HG02610 (cell line): ENCODE measurements at regions not wholly inside any gene's neighbourhood (a gene's known extent, or its start where the extent isn't known, plus 50 kb on each side); places are given as distances from the start of the nearest gene placed in this dataset.
"Not testable (repeated sequence)": the region's sequence is repeated elsewhere in the genome, so short reads cannot be mapped to it uniquely, and the experiment has no call there.

Experiments
- ATAC-seq: cut with Tn5 transposase; IDR thresholded peaks from one replicate; pipeline ENCODE4 v1.9.1; 2021; ENCODE audit warnings: mild to moderate bottlenecking, moderate library complexity; ENCODE audit not compliant: unreplicated experiment

DNA sequence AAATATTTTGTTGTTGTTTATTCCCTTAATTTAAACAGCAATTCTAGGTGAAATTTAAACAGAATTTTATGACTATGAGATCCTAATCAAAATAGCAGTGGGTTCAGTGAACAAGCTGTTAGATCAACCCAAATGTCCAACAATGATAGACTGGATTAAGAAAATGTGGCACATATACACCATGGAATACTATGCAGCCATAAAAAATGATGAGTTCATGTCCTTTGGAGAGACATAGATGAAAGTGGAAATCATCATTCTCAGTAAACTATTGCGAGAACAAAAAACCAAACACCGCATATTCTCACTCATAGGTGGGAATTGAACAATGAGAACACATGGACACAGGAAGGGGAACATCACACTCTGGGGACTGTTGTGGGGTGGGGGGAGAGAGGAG is 407.3 kb upstream of the ADAMTSL1 start:
- not testable (repeated sequence) for ATAC-seq

DNA sequence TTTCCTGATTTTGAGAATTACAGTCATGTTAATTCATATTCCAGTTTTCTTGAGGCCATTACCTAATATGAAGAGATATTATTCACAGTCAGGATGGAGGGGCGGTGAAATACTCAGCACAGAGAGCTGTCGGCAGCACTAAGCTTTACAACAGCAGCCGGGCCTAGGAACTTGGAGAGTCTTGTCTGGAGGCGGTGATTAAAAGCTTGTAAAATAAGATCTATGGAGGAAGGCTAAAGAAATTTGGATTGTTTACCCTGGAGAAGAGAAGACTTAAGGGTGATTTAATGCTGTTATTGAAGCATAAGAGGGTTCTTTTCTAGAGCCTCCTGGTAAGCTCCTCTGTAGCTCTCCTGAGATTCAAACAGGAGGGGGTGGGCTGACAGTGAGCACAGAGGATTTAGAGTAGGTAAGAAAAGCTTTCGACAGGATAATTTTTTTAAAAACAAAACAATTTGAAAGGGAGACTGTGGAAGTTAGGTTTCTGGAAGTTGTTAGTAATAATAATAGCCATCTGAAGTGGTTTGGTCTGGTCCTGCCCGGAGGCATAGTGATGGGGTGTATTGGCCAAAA is 406.3 kb upstream of the ADAMTSL1 start:
- no peak for ATAC-seq

GRCh38 chr9:18068900-18069299 is 405.1 kb upstream of the ADAMTSL1 start:
- ATAC-seq = no peak

DNA sequence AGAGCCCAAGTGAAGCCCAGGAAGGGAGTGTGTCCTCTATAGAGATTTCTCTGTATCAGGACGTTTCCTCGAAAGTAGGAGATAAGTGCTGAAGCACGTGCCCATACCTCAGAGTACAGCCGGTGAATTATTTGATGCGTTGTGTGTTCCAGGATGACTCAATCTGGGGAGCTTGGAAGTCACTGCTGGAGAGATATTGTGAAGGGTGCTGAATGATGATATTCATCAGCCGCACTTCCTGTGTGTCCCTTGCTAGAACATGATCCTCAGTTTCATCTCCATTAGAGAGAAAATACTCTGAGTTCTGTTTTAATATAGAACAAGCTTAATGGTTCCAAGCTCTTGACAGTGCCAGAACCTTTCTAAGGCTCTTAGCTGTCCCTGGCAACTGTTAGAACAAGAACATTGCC is 402.3 kb upstream of the ADAMTSL1 start:
- no peak for ATAC-seq

DNA sequence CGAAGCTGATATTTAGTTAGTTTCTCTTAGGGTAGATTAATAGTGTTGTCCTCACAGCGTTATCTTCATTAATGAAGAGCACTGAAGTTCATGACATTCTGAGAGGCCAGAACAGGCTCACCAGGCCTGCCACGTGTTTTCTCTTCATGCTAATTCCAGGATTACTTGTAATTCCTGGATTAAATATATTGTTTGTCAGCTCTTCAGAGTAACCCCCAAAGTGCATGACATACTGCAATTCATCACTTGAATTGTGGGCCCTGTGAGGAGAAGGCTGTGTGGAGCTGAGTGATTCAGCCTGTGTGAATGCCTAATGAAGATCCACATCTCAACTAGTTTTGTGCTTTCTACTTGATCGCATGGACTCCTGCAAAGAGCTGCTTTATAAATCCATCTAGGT is 401.0 kb upstream of the ADAMTSL1 start:
- ATAC-seq = no peak

DNA sequence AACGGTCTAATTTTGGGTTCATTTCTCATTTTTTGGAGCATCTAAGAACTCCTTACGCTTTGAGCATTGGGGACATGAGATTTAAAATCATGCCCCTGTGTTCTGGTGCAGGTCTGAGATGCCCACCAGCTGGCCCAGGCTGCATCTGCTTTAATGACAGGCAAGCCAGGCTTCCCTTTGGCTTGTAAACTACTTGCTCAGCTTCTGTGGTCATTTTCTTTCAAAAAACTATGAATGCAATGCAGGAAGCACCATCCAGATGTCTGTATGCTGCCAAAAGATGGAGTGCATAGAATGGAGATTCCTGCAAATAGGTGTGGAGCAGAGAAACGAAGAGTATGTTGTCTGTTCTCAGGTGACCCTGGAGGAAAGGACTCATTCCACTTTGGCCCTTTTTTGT is 399.9 kb upstream of the ADAMTSL1 start:
- ATAC-seq = no peak

DNA sequence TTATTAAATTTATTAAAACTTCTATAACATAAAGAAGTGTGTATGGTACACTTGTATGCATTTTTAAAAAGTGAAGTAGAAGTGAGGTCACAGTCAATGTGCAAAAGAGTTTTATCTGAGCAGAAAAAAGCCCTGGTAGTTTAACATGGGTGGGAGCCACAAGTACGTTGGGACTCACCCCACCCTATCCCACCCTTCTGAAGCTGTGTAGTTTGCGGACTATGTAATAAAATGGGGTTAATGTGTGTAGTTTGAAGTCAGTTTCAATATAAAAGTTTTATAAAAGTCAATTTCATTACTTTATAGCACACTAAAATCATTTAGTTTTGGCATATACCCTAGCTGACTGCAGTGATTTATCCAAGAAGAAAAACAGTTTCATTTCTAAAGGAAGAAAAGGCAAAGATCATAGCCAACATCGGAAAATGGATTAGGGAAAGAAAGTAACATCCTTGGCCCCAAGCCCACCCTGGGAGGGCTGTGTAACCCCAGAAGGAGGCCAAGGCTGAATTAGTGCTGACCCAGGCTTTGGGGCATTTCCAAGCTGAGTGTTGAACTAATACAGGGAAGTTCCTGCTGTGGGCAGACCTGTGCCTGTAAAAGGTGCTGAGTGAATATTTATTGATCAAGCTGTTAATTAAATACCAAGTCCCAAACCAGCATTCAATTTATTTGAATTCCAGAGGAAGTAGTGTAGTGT is 398.6 kb upstream of the ADAMTSL1 start:
- no peak for ATAC-seq

GRCh38 chr9:18077941-18078678 is 395.8 kb upstream of the ADAMTSL1 start:
- ATAC-seq = no peak

DNA sequence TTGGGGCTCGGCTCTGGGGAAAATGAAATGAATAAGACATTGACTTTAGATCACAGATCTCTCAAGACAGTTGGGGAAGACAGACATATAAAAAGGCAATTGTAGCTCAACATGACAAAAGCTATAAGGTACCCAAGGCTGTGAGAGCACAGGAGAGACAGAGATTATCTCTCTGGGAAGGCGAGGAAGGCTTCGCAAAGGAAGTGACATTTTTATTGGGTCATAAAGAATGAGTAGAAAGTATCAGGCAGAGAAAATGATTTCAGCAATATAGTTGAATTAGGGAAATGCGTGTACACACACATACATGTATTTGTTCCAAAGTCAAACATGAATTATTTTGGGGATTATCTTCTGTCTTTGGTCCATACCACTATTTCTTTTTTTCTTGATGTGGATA is 381.8 kb upstream of the ADAMTSL1 start:
- ATAC-seq = no peak

- ATAC-seq = no peak
Measured at GRCh38 chr9:18106006-18106560, 367.9 kb upstream of the ADAMTSL1 start.

GRCh38 chr9:18109675-18110074 is 364.3 kb upstream of the ADAMTSL1 start:
- ATAC-seq = no peak

GRCh38 chr9:18111146-18111545 is 362.8 kb upstream of the ADAMTSL1 start:
- no peak for ATAC-seq

DNA sequence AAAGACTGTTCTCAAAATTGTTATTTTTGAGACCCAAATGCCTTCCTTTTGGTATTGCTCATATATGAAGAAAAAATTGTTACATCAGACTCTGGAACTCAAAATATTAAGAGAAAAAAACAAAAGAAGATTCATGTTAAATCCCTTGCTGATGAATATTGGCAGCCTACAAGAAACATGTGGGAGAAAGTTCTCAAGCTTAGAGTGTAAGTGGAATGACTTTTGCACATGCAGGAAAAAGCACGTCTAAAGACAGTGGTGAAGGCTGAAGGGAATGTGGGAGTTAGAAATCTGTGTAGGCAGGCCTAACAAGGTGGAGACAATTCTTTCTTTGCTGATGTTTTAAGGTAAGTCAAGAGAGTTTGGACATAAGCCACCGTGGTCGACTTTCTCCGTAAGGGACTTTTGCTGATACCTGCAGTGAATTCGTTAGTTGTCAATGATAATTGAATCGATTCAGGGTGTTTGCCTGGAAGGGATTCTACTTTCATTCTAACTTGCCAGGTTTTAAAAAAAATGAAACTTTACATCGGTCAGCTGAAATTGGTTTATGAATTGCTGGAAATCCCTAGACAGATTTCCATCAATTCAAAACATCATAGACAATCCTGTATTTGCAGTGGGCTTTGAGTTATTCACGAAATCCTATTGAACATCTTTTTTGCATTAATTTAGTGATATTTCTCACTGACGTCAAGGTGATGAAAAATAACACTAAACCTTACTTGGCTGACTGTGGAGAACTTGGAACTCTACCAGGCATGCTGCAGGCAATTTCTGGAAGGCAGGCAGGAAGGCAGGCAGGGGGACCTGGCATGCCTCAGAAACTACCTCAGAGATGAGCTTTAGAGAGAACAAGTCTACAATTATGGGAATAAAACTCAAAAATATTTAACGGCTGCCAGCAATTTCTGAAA is 359.1 kb upstream of the ADAMTSL1 start:
- ATAC-seq = no peak

DNA sequence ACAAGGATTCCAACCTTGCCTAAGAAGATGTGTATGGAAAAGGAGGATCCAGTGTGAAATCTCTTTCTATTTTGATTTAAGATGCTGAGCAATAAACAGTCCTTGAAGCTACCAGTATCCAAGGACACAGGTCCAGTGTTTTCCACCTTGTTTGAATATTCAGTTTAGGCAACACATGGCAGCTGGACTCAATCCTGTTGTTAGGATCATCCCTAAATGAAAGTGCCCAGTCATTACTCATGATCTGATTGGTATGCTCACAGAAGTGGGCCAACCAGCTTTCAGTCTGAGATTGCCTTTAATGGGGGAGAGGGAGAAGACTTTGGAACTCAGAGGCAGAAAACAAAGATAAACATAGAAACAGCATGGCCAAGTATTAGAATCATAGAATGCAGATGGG is 355.7 kb upstream of the ADAMTSL1 start:
- ATAC-seq = no peak

DNA sequence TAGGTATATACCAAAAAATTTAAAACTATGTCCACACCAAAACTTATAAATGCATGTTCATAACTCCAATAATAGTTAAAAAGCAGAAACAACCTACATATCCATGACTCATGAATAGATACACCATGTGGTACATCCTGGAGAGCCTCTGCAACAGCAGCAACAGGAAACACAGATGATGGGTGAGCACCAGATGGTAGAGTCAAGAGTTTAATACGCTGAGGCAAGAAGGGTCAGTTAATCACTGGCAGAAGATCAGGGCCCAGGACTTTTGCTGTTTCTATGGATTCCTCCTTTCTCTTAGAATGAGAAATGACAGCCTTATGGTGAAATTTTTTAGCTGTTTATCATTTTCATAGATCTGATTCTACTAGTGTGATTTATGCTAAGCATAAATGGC is 351.8 kb upstream of the ADAMTSL1 start:
- ATAC-seq = no peak

- ATAC-seq = no peak
Measured at GRCh38 chr9:18124760-18125159, 349.2 kb upstream of the ADAMTSL1 start.

DNA sequence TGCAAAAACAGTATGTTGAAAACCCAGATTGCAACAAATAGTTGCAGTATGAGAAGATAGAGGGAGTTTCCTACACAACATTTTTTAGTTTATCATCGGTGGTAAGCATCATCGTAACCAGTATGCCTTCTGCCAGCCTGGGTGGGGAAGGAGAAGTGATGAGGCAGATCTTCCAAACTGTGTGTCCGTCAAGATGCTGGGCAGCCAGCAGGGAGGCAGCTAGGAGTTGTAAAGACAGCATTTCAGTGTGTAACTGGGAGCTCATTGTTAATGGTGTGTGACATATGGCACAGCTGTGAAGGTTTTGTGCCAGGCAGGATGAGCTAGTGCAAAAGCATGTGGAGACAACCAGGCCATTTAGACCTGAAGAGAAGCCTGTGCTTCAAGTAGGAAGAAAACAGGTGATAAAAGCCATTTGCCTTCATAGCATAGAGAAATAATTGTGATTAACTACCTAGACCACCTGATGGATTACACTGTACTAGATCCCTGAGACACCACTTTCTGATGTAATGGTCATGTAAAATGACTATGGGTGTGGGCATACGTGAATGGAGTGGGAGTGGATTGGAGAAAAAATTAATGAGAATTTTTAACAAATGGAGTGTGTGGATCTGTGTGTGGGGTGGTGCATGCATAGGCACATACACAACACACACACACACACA is 347.0 kb upstream of the ADAMTSL1 start:
- no peak for ATAC-seq

- ATAC-seq = no peak
Measured at GRCh38 chr9:18127499-18127875, 346.5 kb upstream of the ADAMTSL1 start.

DNA sequence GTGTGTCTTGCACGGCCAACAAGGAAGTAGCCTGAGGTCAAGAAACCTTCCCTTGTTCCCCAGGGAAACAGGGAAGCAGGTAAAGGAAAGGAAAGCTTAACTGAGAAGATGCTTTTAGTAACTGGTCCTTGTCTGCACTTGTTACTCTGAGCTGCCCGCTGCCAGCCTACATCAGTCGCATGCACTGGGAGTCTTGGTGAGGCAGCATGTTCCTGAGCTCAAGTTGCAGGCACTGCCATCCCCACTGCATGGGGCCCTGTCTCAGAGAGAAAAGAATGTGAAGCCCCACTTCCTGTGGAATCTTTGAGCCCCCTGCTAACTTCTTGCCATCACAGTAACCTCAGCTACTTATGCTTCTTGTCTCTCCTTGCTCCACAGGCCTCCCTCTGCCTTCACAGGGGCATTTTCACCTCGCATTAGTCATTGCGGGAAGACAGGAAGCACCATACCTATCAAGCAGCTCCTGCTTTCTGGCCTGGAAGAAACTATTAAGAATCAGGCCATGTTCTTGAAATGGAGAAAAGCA is 344.1 kb upstream of the ADAMTSL1 start:
- ATAC-seq = no peak

- no peak for ATAC-seq
Measured at GRCh38 chr9:18136354-18136994, 337.5 kb upstream of the ADAMTSL1 start.
